Astrocyte (in vitro differentiated cells and primary cell): ENCODE measurements at regions not wholly inside any gene's neighbourhood (a gene's known extent, or its start where the extent isn't known, plus 50 kb on each side); places are given as distances from the start of the nearest gene placed in this dataset.

ENCODE experiments used
- DNase-seq: peaks from one replicate; pipeline ENCODE4 v3.0.0-alpha.2; 2010; ENCODE audit warnings: low read depth
- FAIRE-seq: peaks from 2 replicates; lab custom pipeline; 2011; peaks lifted over from hg19 to GRCh38; lab: Jason Lieb, UNC
- H2AFZ ChIP-seq: 2 replicates; pipeline ENCODE4 v1.6.0; 2012; ENCODE audit warnings: low read depth, low read length, inconsistent platforms
- H3K27ac ChIP-seq: 2 replicates; pipeline ENCODE4 v1.5.1; 2011; ENCODE audit warnings: low read depth, low read length, inconsistent platforms
- H3K27me3 ChIP-seq: 2 replicates; pipeline ENCODE4 v1.6.0; 2011; ENCODE audit warnings: low read length, inconsistent platforms; ENCODE audit not compliant: insufficient read depth
- H3K36me3 ChIP-seq: 2 replicates; pipeline ENCODE4 v1.5.1; 2011; ENCODE audit warnings: low read length, inconsistent platforms; ENCODE audit not compliant: insufficient read depth
- H3K4me1 ChIP-seq: 2 replicates; pipeline ENCODE4 v1.5.1; 2011; ENCODE audit warnings: low read length, inconsistent platforms; ENCODE audit not compliant: insufficient read depth
- H3K4me2 ChIP-seq: 2 replicates; pipeline ENCODE4 v1.6.0; 2012; ENCODE audit warnings: low read length, inconsistent platforms
- H3K4me3 ChIP-seq: 2 replicates; pipeline ENCODE4 v1.5.1; 2011; ENCODE audit warnings: low read depth, mild to moderate bottlenecking, low read length, inconsistent platforms; ENCODE audit not compliant: insufficient read depth
- H3K79me2 ChIP-seq: 2 replicates; pipeline ENCODE4 v1.6.0; 2012; ENCODE audit warnings: mild to moderate bottlenecking, low read length, inconsistent platforms; ENCODE audit not compliant: insufficient read depth
- H3K9ac ChIP-seq: 2 replicates; pipeline ENCODE4 v1.6.0; 2012; ENCODE audit warnings: mild to moderate bottlenecking, low read length, inconsistent platforms
- H3K9me3 ChIP-seq: 2 replicates; pipeline ENCODE4 v1.5.1; 2012; ENCODE audit warnings: low read depth, mild to moderate bottlenecking, low read length, inconsistent platforms; ENCODE audit not compliant: insufficient read depth
- H4K20me1 ChIP-seq: 2 replicates; pipeline ENCODE4 v1.6.0; 2012; ENCODE audit warnings: low read length, inconsistent platforms; ENCODE audit not compliant: insufficient read depth
- H3K27ac Mint-ChIP-seq: one replicate; pipeline ENCODE4 v1.8.0; 2021; ENCODE audit warnings: mild to moderate bottlenecking, mixed read lengths; ENCODE audit not compliant: unreplicated experiment
- H3K27me3 Mint-ChIP-seq: one replicate; pipeline ENCODE4 v1.8.0; 2021; ENCODE audit warnings: low read depth, mixed read lengths; ENCODE audit not compliant: unreplicated experiment
- H3K36me3 Mint-ChIP-seq: one replicate; pipeline ENCODE4 v1.8.0; 2021; ENCODE audit warnings: low read depth, mixed read lengths; ENCODE audit not compliant: unreplicated experiment
- H3K4me1 Mint-ChIP-seq: one replicate; pipeline ENCODE4 v1.8.0; 2021; ENCODE audit warnings: low read depth, mixed read lengths; ENCODE audit not compliant: unreplicated experiment
- H3K4me3 Mint-ChIP-seq: one replicate; pipeline ENCODE4 v1.8.0; 2021; ENCODE audit warnings: mild to moderate bottlenecking, moderate library complexity, mixed read lengths; ENCODE audit not compliant: unreplicated experiment
- H3K9me3 Mint-ChIP-seq: one replicate; pipeline ENCODE4 v1.8.0; 2021; ENCODE audit warnings: mild to moderate bottlenecking, mixed read lengths; ENCODE audit not compliant: unreplicated experiment
- CTCF ChIP-seq: IDR thresholded peaks from 2 replicates; pipeline ENCODE4 v1.5.1; 2011; ENCODE audit warnings: low read depth, mild to moderate bottlenecking, inconsistent platforms, low read length, moderate library complexity; ENCODE audit not compliant: insufficient read depth
- EZH2 ChIP-seq: IDR thresholded peaks from 2 replicates; pipeline ENCODE4 v1.6.1; 2012; ENCODE audit warnings: mild to moderate bottlenecking, low read length, inconsistent platforms; ENCODE audit not compliant: insufficient read depth

GRCh38 chr2:215577356-215577755 is 141.5 kb upstream of the FN1 start:
- no peak overlapping the region for H3K4me3 ChIP-seq
- H3K9ac ChIP-seq, result no peak overlapping the region
- H4K20me1 ChIP-seq, result no peaks in the 10 kb centered on the region
- no peaks in the 10 kb centered on the region for H3K9me3 Mint-ChIP-seq
- H3K27me3 Mint-ChIP-seq, result no peaks in the 10 kb centered on the region
- no peaks in the 10 kb centered on the region for H3K9me3 ChIP-seq
- H3K36me3 ChIP-seq, result no peaks in the 10 kb centered on the region
- no peak overlapping the region for H2AFZ ChIP-seq
- H3K4me2 ChIP-seq, result no peak overlapping the region
- H3K27ac ChIP-seq, result no peak overlapping the region
- no peaks in the 10 kb centered on the region for H3K79me2 ChIP-seq
- no peak overlapping the region for H3K27ac Mint-ChIP-seq
- no peaks in the 10 kb centered on the region for H3K4me1 ChIP-seq
- FAIRE-seq (no peak), DNase-seq (peak; percentile 53)
- H3K4me1 Mint-ChIP-seq, result peaks cover 10% of the 10 kb centered on the region
- no peaks in the 10 kb centered on the region for H3K36me3 Mint-ChIP-seq
- H3K27me3 ChIP-seq, result no peaks in the 10 kb centered on the region
- no peak overlapping the region for H3K4me3 Mint-ChIP-seq
- TF ChIP-seq EZH2, result no peak
- TF ChIP-seq CTCF, result no peak

GRCh38 chr2:215576572-215576971 is 140.7 kb upstream of the FN1 start:
- Histone ChIP-seq H3K4me2 (no peak overlapping the region), H3K79me2 (no peaks in the 10 kb centered on the region), H3K9me3 (no peaks in the 10 kb centered on the region), H4K20me1 (no peaks in the 10 kb centered on the region), H3K27ac (no peak overlapping the region), H3K4me1 (no peaks in the 10 kb centered on the region), H3K9ac (no peak overlapping the region), H3K4me3 (no peak overlapping the region), H3K36me3 (no peaks in the 10 kb centered on the region), H3K27me3 (no peaks in the 10 kb centered on the region), H2AFZ (no peak overlapping the region)
- Mint-ChIP-seq H3K4me3 (no peak overlapping the region), H3K27ac (no peak overlapping the region), H3K4me1 (peaks cover 16% of the 10 kb centered on the region), H3K36me3 (no peaks in the 10 kb centered on the region), H3K9me3 (no peaks in the 10 kb centered on the region), H3K27me3 (no peaks in the 10 kb centered on the region)
- FAIRE-seq (no peak), DNase-seq (no peak)
- no peak for TF ChIP-seq EZH2
- no peak for TF ChIP-seq CTCF

DNA sequence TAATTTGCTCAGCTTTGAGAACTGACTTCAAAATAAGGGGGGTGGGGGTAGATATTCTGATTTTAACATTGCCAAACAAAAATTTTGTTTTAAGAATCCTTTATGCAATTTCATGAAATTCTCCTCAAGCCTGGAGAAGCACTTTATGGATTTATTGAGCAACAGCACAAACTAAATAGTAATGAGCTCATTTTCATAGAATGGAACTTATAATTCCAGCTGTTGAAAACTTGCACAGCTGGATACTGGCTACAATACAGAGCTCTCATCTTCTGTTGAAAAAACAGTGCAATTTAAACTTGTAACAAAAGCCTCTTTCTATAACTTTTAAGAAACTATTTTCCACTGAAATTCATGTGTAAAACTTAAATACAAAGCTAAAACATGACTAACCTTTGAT is 137.6 kb upstream of the FN1 start:
- H3K9me3 ChIP-seq, result no peaks in the 10 kb centered on the region
- Mint-ChIP-seq H3K9me3 (no peaks in the 10 kb centered on the region), H3K27ac (no peak overlapping the region), H3K4me1 (peaks cover 10% of the 10 kb centered on the region), H3K27me3 (peaks cover 4% of the 10 kb centered on the region), H3K4me3 (no peak overlapping the region), H3K36me3 (no peaks in the 10 kb centered on the region)
- no peak overlapping the region for H3K4me3 ChIP-seq
- H3K79me2 ChIP-seq, result no peaks in the 10 kb centered on the region
- H3K36me3 ChIP-seq, result no peaks in the 10 kb centered on the region
- no peak overlapping the region for H3K4me2 ChIP-seq
- H4K20me1 ChIP-seq, result no peaks in the 10 kb centered on the region
- no peak overlapping the region for H3K9ac ChIP-seq
- H3K4me1 ChIP-seq, result no peaks in the 10 kb centered on the region
- TF ChIP-seq EZH2 (no peak), CTCF (no peak)
- FAIRE-seq, result no peak
- no peak overlapping the region for H2AFZ ChIP-seq
- no peaks in the 10 kb centered on the region for H3K27me3 ChIP-seq
- H3K27ac ChIP-seq, result no peak overlapping the region
- DNase-seq, result no peak
